ENCODE measurements at regions not wholly inside any gene's neighbourhood (a gene's known extent, or its start where the extent isn't known, plus 50 kb on each side); places are given as distances from the start of the nearest gene placed in this dataset.

DNA sequence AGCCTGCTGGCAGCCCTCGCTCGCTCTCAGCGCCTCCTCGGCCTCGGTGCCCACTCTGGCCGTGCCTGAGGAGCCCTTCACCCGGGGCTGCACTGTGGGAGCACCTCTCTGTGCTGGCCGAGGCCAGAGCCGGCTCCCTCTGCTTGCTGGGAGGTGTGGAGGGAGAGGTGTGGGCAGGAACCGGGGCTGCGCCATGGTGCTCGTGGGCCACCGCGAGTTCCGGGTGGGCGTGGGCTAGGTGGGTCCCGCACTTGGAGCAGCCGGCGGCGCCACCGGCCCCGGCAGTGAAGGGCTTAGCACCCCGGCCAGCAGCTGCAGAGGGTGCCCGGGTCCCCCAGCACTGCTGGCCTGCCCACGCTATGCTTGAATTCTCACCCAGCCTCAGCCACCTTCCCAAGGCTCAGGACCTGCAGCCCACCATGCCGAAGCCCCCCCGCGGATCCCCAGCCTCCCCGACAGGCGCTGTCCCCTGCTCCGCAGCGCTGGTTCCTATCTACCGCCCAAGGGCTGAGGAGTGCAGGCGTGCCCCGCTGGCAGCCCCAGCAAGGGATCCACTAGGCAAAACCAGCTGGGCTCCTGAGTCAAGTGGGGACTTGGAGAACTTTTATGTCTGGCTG, 863.3 kb downstream of the IGSF11 start:
- ChIA-PET CTCF (no interaction called here), POLR2A (no interaction called here)
- TF ChIP-seq, protein P1, sequence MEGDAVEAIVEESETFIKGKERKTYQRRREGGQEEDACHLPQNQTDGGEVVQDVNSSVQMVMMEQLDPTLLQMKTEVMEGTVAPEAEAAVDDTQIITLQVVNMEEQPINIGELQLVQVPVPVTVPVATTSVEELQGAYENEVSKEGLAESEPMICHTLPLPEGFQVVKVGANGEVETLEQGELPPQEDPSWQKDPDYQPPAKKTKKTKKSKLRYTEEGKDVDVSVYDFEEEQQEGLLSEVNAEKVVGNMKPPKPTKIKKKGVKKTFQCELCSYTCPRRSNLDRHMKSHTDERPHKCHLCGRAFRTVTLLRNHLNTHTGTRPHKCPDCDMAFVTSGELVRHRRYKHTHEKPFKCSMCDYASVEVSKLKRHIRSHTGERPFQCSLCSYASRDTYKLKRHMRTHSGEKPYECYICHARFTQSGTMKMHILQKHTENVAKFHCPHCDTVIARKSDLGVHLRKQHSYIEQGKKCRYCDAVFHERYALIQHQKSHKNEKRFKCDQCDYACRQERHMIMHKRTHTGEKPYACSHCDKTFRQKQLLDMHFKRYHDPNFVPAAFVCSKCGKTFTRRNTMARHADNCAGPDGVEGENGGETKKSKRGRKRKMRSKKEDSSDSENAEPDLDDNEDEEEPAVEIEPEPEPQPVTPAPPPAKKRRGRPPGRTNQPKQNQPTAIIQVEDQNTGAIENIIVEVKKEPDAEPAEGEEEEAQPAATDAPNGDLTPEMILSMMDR (IDR thresholded peaks at IDR 0.05; ENCODE audit: control extremely low read depth, extremely low read depth, low read depth, missing control alignments) = no peak
- no peak for DNase-seq (ENCODE audit: extremely low spot score)

DNA sequence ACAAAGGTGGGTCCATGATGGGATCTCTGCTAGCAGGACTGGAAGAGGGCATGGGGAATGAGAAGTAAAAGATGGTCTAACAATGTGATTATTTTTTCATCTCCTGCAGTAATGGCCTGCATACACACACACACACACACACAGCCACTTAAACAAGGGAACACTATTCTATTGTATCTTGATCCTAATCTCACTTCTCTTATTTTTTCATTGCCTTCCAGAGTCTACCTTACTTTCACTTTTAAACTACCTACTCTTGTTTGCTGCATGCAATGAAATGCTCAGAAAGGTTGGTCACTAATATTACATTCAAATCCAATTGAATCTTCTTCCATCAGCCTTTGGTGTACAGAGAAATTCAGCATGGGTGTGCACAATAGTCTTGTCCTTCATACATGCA, 853.8 kb downstream of the IGSF11 start:
- POLR2A ChIA-PET = no interaction called here

DNA sequence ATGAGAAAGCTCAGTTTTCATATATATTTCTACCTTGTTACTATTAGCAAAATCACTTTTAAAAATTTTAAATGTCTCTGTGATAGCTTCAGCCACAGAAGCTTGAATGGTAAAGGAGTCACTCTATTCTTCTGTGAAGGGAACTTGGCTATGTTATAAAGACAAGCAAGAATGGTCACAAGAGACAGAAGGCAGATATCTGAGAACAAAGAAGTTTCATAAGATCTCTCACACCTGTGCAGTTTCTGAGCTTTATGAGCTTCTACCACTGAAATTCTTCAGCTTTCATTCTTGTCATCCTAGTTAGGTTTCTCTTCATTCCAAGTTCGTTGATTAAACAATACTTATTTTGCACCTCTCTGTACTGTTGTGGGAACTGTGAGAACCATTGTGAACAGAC, 853.4 kb downstream of the IGSF11 start:
- CTCF ChIA-PET = no interaction called here
- DNase-seq (ENCODE audit: extremely low spot score) = no peak
- POLR2A ChIA-PET = no interaction called here
- TF ChIP-seq, protein P1 (IDR thresholded peaks at IDR 0.05; ENCODE audit: control extremely low read depth, extremely low read depth, low read depth, missing control alignments) = no peak

More for the DNA sequence above, 853.8 kb downstream of the IGSF11 start:
- CTCF ChIA-PET = no interaction called here
- TF ChIP-seq, protein P1 (IDR thresholded peaks at IDR 0.05; ENCODE audit: control extremely low read depth, extremely low read depth, low read depth, missing control alignments) = no peak
- no peak for DNase-seq (ENCODE audit: extremely low spot score)

DNA sequence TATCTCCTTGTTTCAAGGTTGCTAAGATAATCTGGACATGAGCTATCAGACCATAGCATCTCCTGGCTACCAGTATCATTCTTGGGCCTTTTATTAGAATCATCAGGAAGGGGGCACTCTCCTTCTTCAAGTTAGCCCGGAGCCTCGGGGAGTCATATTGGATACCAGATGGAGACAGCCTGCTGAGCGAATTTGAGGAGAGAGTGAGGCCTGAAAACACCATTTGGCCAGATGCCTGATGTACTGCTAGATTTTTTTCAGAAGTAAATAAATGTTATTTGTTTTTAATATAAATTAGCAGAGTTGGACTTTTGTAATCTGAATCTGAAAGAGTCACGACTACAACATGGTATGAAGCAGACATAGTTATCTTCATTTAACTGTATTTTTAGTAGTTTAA, 848.6 kb downstream of the IGSF11 start:
- DNase-seq (ENCODE audit: extremely low spot score) = no peak
- ChIA-PET POLR2A (no interaction called here), CTCF (no interaction called here)
- TF ChIP-seq, protein P1 (IDR thresholded peaks at IDR 0.05; ENCODE audit: control extremely low read depth, extremely low read depth, low read depth, missing control alignments) = no peak

DNA sequence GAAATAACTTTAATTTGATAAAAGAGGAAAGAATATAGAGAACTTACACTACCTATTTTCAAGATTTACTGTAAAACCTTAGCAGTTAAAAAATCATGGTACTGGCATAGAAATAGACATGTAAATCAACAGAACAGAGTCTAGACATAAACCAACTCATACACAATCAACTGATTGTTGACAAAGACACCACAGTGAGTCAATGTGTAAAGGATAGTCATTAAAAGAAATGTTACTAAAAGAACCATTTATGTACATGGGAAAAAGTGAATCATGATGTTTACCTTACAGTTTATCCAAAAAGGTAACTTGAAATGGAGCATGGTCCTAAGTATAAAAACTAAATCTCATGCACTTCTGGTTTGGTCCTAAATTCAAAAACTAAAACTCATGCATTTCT, 847.4 kb downstream of the IGSF11 start:
- CTCF ChIA-PET = no interaction called here
- TF ChIP-seq, protein P1 (IDR thresholded peaks at IDR 0.05; ENCODE audit: control extremely low read depth, extremely low read depth, low read depth, missing control alignments) = no peak
- POLR2A ChIA-PET = no interaction called here
- no peak for DNase-seq (ENCODE audit: extremely low spot score)

DNA sequence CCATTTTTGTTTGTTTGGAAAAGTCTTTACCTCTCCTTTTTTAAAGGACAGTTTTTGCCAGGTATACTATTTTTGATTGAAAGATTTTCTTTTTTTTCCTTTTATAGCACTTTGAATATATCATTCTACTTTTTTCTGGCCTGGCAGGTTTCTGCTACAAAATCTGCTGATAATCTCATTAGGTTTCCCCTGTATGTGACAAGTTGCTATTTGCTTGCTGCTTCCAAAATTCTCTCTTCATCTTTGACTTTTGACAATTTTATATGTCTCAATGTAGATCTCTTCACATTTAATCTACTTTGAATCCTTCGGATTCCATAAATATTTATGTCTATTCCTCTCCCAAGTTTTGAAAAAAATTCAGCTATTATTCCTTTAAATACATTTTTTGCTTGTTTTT, 838.5 kb downstream of the IGSF11 start:
- TF ChIP-seq, protein P1 (IDR thresholded peaks at IDR 0.05; ENCODE audit: control extremely low read depth, extremely low read depth, low read depth, missing control alignments) = no peak
- no peak for DNase-seq (ENCODE audit: extremely low spot score)
- ChIA-PET POLR2A (no interaction called here), CTCF (interaction anchor here (0.9 kb wide), 1 partner anchor 80 kb away, joined by 3 read pairs; no protein-coding TSS in a partner anchor)
